ENCODE measurements at regions not wholly inside any gene's neighbourhood (a gene's known extent, or its start where the extent isn't known, plus 50 kb on each side); places are given as distances from the start of the nearest gene placed in this dataset.

- TF ChIP-seq CTCF (IDR thresholded peaks at IDR 0.05) (no peak), POLR2A (IDR thresholded peaks at IDR 0.05) (no peak)
These were observed 239.2 kb downstream of the GPAM start for GRCh38 chr10:111944331-111944730.

Measured in sigmoid colon (tissue), 3 donors.